Activated T-cell treated with anti-CD3 and anti-CD28 coated beads, Interleukin-2, amount 50 U/mL, for 48 hours (primary cell): ENCODE measurements at regions not wholly inside any gene's neighbourhood (a gene's known extent, or its start where the extent isn't known, plus 50 kb on each side); places are given as distances from the start of the nearest gene placed in this dataset.
"Not testable (repeated sequence)": the region's sequence is repeated elsewhere in the genome, so short reads cannot be mapped to it uniquely, and the experiment has no call there.

Experiments used
- DNase-seq, 2 experiments: peaks; one replicate each; pipeline ENCODE4 v3.0.0-alpha.2; 2020

DNA sequence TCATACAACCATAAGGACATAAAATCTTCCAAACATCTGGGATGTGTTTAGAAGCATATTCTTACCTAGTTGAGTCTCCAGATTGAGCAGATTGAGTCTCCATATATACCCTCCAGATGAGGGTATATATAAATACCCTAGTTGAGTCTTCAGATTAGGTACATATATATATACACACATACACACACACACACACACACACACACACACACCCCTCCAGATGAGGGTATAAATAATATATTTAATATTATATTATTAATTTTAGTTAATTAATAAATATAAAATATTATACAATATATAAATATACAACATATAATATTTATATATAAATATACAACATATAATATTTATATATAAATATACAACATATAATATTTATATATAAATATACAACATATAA, 2219.1 kb downstream of the PCDH7 start:
- not testable (repeated sequence) for DNase-seq

DNA sequence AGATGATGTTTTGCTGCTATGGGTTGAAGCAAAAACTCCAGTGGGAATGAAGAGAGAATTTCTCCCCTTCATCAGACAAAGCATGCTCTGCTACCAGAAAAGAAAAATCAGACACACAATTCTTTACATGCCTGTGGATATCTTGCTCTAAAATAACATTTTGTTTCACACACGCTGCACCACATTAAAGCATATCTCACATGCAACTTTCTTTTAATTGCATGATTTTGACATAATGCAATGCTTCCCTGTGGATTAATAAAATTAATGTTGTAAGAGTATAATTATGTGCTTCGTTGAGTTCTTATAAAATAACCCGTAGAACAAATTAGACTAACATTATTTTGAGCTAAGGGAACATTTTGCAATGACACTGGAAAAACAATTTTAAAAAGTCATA, 2230.7 kb downstream of the PCDH7 start:
- no peak for DNase-seq

DNA sequence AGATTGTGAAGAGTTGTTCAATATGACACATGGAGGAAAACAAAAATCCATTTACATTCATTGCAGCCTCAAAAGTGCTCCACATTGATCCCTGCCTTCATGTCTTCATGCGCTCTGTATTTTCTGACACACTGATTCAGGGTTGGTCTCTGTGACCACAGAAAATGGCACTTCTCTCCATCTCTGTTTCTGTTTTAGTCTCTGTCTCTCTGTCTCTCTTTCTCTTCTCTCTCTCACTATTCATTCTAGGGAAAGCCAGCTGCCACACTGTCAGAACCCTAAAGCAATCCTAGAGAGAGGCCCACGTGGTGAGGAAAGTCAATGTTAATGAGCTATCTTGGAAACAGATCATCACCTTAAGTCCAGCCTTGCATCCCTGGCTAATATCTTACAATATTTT, 2238.4 kb downstream of the PCDH7 start:
- DNase-seq, result no peak

DNA sequence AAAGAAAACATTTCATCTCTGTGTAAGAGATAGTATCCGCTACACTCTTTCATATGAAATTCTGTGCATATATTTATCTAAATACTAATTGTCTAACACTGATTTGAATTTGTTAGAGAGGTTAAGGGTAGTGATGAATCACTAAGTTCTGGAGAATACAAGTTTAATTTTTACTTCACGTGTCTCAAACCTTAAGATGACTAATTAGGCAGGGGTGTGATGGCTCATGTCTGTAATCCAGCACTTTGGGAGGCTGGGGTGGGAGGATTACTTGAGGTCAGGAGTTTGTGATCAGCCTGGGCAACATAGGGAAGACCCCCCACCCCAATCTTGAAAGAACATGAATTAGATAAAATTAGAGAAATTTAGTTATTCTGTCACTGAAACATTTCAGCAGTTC, 2241.9 kb downstream of the PCDH7 start:
- no peak for DNase-seq

DNA sequence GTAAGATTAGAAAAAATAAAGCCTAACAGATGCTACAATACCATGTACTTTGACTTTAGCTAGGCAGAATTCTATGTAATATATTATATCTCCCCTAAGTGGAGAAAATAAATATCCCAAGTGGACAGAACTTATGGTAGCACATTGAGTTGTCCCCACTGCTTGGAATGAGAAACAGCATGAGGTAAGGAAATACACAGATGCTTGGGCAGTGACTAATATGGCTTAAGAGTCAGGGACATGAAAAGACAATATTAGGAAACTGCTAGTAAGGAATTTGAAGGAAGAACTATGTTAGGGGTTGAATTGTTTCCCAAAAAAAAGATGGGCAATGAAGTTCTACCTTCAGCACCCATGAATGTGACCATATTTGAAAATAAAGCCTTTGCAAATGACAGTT, 2265.1 kb downstream of the PCDH7 start:
- no peak for DNase-seq

DNA sequence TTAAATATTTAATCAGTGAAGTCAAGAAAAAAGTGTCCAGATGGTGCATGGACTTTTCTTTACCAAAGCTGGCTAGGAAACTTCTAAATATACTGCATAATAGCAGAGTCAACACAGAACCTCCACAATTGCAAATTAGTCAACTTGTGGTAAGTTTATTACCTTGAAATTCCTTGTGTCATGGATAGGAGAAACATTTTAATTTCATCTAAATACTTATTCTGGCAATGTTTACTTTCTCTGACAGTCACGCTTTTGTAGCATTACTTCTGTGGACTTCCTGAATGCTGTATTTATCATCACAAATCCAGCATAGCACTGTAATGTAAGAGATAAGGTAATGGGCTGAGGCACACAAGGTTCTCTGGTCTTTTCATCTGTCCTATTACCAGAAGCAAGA, 2266.1 kb downstream of the PCDH7 start:
- no peak for DNase-seq

DNA sequence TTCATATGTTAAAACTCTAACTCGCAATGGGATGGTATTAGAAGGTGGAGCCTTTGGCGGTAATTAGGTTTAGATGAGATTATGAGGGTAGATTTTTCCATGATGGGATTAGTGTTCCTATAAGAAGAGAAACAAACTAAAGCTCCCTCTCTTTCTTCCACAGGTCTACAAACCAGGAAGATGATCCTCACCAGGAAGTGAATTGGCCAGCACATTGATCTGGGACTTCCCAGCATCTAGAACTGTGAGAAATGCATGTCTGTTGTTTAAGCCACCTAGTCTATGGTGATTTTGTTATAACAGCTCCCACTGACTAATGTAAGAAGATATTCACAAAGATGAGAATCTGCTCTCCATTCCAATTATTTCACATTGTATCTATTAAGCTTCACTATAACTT, 2266.9 kb downstream of the PCDH7 start:
- DNase-seq, result no peak

DNA sequence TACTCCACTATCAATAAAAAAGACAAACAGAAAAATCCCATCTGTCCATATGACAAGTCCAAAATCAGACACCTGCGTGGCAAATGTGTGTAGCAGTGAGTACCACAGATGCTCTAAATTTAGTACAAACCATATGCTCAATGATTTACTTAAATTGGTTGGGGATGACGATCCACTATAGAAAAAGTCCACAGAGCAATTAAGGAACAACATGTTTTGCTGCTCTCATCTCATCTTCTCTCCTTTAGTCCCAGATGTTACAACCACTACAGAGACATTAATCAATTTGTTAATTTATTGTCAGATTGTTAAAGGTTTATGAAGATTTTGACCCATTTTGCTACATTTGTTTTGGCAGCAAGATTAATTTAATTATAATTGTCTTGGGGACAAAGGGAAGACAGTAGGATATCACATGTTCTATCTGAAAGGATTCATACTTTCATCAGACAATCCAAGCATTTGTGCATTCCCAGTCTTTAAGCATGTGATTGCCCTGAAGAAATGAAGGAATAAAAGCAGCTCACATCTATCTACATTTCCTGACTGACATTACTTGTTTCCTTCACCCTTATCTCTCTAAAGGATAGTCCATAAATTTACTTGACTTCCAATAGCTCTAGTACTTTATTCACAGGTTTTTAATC, 2268.1 kb downstream of the PCDH7 start:
- no peak for DNase-seq

DNA sequence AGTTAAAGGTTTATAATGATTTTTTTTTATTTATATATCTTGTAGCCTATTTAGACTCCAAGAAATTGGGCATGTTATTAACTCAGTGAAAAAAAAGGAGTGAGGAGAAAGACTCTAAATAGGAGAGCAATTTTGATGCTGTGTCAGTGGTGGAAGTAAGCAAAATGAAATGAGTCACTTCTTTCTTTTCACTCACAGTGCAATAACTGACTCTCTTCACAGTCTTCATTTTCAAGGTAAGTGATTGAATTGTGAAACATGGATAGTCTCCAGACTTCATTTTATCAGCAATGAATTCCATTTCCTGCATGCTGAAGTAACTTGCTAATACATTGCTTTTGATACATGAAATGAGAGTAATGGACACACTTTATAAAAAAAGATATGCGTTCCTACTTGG, 2271.5 kb downstream of the PCDH7 start:
- DNase-seq, result no peak

DNA sequence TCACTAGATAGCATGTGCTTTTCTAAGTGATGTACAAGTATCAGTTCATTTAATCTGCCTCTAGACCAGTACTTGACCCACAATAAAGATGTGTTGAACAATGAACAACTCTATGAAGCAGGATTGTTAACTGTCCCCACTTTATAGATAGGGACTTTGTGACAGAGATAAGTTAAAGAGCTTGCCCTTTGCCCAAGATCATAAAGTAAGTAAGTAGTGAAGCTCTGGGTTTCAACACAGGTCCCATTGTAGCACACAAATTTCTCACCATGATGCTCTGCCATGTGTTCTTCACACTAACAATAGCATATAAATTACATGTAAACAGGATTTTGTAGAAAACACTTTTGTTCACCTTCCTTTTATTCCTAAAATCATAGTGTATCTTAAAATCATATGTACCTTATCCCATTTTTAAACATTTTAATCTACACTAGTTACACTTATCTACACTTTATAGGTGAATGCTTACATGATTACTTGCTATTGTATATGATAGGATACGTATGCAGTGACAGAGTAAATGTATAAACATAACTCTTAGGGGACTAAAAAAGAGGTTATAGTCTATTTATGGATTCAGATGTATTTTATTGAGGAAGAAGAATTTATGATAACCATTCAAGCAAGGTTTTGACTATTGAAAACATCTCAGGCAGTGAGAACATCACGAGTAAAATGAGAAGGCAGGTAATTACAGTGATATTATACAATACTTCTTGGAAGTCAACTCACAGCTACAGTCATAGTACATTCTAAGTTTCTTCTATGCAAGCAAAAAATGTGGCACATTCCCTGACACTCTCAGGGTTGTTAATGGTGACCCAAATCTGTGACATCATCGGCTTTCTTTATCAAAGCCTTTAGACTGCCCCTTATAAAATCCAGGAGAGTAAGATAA, 2275.1 kb downstream of the PCDH7 start:
- no peak for DNase-seq

DNA sequence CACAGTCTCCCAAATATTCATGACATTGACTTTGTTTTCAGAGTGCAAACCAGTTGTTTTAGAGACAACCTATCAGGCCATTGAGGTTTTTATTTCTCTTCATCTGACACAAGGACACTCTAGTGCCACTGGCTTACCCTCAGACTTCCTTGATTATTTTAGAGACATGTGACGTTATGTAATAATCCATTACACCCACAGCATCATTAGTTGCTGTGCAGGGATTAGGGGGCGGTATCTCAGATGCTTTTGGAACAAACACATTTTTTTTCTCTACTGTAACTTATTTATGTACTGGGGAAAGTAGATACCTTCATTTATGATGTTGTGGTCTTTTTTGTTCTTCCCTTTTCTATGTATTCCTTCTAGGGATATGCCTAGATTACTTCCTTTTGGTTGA, 2293.1 kb downstream of the PCDH7 start:
- no peak for DNase-seq

DNA sequence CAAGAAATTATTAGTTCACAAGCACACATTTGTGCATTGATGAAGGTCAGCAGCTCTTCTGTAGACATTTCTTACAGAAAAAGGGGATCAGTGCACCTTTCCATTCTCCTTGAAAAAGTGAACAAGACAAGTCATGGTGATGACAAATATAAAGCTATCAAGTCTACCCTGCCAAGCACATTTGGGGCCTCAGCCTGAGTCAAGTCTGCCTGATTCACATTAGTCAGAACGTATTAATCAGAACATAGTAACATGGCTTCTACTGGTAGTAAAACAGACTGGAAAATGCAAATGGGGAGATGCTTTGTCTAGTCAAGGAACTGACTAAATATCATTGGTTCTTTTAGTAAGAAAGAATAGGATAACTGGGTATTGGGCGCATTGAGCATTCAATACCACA, 2305.1 kb downstream of the PCDH7 start:
- DNase-seq, result no peak

DNA sequence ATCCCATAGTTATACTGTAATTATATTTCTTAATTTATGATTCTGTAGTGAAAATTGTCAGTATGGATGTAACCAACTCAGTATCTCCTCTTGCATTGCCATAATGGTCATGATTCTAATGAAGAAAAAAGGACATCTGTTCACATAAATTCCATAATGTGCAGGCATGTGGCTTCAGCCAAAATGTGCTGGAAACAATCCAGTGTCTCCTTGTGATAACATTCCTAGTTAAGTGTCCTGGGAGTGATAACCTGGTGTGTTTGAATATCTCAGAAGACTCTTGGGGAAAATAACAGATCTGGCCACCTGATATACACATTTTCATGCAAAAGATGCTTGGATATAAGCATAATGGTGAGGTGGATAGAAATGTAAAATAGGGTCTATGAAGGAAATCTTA, 2309.8 kb downstream of the PCDH7 start:
- no peak for DNase-seq

DNA sequence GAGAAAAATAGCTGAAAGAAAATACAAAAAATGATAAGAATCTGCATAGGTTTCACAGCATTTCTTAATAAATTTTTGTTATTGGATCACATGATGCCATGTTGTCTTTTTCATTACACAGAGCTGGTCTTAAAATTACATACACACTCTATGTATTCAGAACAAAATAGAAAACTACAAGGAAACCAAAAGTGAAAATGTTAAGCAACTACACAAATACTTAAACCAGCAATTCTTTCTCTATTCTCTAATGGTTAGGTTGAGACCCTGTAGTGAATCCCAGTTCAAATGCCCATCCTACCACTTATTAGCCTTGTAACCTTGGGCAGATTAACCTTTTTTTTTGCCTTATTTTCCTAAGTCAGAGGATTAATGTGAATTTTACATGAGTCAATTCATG, 2311.2 kb downstream of the PCDH7 start:
- DNase-seq, result no peak

DNA sequence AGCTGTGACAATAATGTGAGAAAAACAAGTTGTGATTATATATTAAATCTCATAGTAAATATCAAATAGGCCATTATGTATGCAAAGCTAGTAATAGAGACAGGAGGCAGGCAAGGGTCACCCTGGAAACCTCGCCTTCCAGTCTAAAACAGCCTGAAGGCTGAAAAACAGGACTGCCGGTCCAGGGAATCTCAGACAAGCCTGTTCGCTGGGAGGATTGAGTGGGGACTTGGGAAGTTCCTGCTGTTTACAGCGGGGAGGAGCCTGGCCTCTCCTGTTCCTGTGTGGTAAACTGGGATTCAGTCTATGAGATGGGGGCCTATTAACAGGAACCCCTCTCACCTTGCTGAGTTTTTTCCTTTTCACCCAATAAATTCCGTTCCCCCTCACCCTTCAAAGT, 2317.3 kb downstream of the PCDH7 start:
- DNase-seq, result no peak

DNA sequence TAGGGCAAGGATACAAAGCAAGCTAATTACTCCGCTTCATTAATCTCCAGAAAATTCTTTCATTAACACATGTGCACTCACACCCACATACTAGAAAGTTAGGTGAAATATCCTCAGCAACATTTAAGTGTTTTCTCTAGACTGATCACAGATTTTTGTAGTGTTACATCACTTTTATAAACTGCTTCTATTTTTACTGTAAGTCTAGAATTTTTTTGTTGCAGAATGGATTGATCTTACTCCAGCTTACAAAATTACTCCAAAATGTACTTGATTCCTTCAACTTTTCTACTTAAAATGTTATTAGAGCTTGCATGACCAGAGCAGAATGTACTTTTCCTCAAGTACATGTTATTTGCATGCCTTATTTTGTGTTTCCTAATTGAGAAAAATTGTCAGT, 2325.2 kb downstream of the PCDH7 start:
- DNase-seq, result no peak

DNA sequence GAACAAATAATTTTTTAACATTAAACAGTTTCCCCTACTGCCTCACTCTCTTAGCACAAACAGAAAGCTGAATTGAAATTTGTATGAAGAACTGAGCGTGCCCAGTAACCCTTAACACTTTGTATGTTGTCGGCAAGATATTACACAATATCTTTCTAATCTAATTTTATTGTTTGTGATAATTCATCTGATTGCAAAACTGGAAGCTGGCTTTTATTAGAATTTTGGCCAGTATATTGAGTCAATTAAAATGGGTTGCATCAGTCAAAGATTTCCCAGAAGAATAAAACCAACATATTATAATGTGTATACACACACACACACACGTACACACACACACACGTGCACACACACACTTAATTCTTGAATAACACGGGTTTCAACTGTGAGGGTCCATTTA, 2332.1 kb downstream of the PCDH7 start:
- no peak for DNase-seq

DNA sequence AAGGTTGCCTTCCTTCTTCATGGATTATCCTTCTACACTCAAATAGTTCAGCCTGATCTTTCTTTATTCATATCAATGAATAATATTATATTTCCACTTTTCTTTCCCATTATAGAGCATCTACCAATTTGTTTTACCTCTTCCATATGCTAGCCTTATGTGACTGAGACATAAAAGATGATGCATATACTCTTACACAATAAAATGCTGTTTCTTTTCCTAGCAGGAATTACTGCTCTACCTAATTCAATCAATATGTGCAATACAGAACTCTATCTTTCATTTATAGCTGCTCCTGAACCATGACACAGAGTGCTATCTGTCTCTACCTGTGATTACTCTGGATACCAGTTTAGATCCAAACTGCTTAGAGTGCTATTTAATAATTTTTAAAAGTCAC, 2334.0 kb downstream of the PCDH7 start:
- DNase-seq, result no peak

DNA sequence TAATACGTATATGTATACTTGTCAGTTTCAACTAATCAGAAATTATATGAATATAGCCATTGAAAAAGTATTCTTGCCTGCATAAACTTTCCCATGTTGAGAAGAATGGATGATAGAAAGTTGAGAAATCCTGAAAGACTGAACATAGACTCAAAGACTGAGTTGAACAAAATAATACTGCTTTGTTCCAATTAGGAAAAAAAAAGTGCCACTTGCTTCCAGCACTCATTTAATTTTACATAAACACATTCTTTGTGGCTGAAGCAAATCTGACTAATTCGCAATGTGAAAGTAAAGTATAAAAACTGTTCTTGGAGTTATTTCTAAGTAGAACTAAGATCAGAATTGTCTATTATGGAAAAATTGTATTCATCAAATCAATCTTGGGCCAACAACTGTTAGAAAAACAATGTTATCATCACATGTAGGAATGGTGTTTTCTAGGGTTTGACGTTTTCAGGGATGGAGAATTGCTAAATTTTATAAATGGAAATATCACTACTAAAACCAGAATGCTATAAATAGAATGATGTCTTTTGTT, 2334.6 kb downstream of the PCDH7 start:
- DNase-seq, result no peak

DNA sequence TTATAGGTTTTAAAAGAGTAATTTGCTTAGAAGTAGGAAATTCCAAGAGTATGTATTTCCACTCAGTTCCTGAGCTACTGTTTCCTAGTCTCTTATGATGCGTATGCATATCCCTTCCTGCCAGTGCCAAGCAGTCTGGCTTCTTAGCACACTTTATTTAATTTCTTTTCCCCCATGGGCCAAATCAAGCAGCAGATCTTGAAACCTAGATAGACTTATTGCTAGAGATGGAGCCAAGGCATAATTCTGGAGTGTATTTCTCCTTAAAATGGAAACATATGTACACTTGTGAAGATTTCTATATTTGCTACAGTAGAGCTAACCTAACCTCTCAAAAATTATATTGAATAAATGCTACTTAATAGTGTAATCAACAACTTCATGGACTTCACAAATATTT, 2337.6 kb downstream of the PCDH7 start:
- DNase-seq, result no peak

DNA sequence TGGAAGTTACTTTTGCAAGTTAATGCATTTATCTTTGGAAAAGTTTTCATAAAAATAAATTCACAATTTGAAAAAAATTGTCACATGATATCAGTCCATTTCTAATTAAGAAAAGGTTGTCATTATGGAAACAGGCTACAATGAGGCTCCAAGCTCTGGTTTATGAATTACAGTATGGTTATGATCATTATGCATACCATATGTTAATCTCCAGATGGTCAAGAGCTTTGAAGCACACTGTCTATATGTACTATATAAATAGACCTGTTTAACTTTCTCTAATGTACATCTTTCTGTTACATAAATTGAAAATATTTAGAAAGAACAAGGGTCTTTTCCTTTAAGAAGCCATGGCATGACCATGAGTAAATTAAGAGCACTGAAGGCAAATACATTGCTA, 2338.8 kb downstream of the PCDH7 start:
- no peak for DNase-seq

DNA sequence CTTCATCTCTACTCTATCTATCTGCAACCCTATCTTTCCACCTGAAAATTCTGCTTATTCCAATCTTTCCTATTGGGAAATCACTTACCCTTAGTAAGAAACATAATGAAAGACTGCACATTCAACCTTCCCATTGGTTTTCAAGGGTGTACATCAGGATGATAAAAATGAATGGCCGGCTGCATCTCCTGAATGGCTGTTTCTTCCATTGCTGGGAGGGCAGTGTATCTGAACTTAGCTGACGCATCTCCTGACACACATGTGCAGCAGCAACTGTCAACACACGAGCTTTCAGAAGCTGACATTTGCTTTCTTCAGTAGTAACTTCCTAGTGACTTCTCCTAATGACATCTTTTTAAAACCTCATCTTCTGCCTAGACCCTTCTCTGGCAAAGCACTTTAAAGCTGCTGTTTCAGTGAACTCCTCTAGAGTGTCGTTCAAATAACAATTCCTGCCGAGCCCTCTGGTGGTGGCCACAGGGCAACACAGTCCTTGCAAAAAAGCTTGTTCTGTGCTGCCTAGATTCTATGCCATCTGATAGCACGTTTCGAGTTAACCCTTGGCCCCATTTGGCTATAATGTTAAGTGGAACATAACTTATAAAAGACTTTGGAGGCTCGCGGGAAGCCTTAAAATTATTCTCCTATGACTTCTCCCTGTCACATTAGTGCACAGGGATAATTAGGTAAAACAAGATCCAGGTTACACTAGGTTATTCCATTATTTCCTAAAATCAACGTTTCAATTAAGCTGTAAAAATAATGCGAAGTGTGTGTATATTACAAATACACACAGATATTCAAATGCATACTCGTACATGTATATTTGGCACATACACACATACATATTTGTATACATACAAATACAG, 2340.7 kb downstream of the PCDH7 start:
- no peak for DNase-seq

DNA sequence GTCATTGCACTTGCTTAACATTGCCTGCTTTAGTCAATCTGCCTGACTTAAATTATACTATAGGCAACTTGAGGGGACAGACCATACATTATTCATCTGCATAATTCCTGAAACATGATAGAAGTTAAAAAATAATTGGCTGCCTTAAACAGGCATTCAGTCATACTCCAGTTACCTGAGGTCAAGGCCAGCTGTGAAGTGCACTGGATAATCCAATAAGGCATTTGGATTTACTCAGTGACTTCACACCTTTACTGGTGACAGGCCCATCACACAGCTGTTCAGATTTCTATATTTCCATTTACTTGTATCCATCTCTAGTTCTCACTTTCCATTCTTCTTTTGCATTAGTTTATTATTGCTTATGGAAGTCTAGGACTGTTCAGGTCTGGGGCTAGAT, 2341.6 kb downstream of the PCDH7 start:
- no peak for DNase-seq
